Esophagus squamous epithelium (tissue), 5 donors: ENCODE measurements at regions not wholly inside any gene's neighbourhood (a gene's known extent, or its start where the extent isn't known, plus 50 kb on each side); places are given as distances from the start of the nearest gene placed in this dataset.

ENCODE experiments used
- DNase-seq: peaks from one replicate; lab custom pipeline; 2025; lab: John Stamatoyannopoulos, UW
- H3K27ac ChIP-seq, 4 donors: fragments of 200-600 bp; sonication (generic); one replicate each; pipeline ENCODE4 v1.5.1; 2016 to 2019; ENCODE audit warnings: mild to moderate bottlenecking in 1 of 4
- H3K27me3 ChIP-seq, 4 donors: fragments of 200-600 bp; sonication (generic); 1 replicate in 3 of 4; 2 replicates in 1 of 4; pipeline versions ENCODE4 v1.5.1 to v1.6.0; 2017 to 2021; ENCODE audit warnings: antibody characterized with exemption in 1 of 4
- H3K36me3 ChIP-seq, 3 donors: fragments of 200-600 bp; sonication (generic); one replicate each; pipeline ENCODE4 v1.5.1; 2016 to 2019
- H3K4me1 ChIP-seq, 3 donors: fragments of 200-600 bp; sonication (generic); one replicate each; pipeline ENCODE4 v1.5.1; 2017 to 2019
- H3K4me3 ChIP-seq, 4 donors: fragments of 200-600 bp; sonication (generic); 1 replicate in 3 of 4; 2 replicates in 1 of 4; pipeline ENCODE4 v1.5.1; 2016 to 2019; ENCODE audit warnings: mild to moderate bottlenecking in 2 of 4, moderate library complexity in 1 of 4
- H3K9me3 ChIP-seq, 3 donors: fragments of 200-600 bp; sonication (generic); one replicate each; pipeline ENCODE4 v1.5.1; 2016 to 2019
- POLR2A ChIP-seq, 4 donors: fragments of 450-650 bp; IDR thresholded peaks; one replicate each; pipeline ENCODE4 v1.6.1; 2017; ENCODE audit warnings: antibody characterized with exemption in 4 of 4, mild to moderate bottlenecking in 4 of 4, moderate library complexity in 3 of 4
- WGBS, 2 donors: methylation state at CpG; one replicate each; pipeline ENCODE4 v1.1.5; 2018; 5-methylcytosine and 5-hydroxymethylcytosine counted together
- intact Hi-C: fragments of 100-400 bp; cut with DNase I; formaldehyde crosslinking; loops from one replicate; pipeline ENCODE4 v1.15.0; 2022
- TF ChIP-seq, protein P1 (sequence below), 6 experiments: fragments of 450-650 bp in 4 of 6; fragments of 200-600 bp in 2 of 6; sonication (generic) in 2 of 6; IDR thresholded peaks; one replicate each; pipeline ENCODE4 v1.5.1; 2016 to 2019; ENCODE audit warnings: antibody characterized with exemption in 6 of 6, mild to moderate bottlenecking in 4 of 6, moderate library complexity in 4 of 6
- donor health status: DM: yes; HTN: yes; CAD: no.

DNA sequence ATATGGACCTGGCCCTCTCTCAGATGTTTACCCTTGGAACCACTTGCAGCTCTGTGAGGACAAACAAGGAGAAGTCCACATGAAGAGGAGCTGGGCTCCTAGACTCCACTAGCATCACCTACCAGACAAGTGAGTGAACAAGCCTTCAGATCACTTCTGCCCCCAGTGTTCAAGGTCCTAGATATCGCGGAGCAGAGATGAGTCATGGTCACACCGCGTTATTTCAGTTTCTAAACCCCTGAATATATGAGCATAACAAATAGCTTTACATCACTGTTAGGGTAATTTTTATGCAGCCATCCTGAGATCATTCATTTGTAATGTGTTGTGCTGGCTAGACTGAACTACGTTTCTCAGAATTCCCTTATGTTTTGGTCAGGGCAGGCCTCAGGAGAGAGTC, 77.0 kb upstream of the DAP start:
- H3K27ac ChIP-seq = no peak overlapping the region
- WGBS, 2 donors = 73 to 91% methylated on average over 5 of the region's 5 CpGs

DNA sequence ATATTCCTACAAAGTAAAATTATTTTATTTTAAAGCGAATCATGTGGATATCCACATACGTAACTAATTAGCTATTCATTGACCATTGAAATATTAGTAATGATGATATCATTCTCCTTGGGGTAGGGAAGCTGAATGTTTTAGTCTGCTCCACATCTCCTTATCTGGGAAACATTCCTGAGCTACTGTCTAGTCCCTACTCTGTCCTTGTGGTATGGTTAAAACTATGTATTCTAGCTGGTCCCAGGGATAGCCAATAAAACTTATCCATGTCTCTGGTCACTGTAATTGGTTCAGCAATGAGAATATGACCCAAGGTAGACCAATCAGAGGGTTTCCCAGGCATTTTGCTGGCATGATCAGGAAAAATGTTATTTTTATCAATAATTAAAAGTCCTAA, 76.0 kb upstream of the DAP start:
- Histone ChIP-seq H3K9me3 (no peaks in the 10 kb centered on the region), H3K36me3 (no peaks in the 10 kb centered on the region), H3K27ac (no peak overlapping the region), H3K4me3 (no peak overlapping the region), H3K4me1 (peaks cover 0 to 9% (median 0%) of the 10 kb centered on the region in 3 donors), H3K27me3 (no peaks in the 10 kb centered on the region)
- no peak for TF ChIP-seq POLR2A (IDR thresholded peaks at IDR 0.05)
- TF ChIP-seq, protein P1, sequence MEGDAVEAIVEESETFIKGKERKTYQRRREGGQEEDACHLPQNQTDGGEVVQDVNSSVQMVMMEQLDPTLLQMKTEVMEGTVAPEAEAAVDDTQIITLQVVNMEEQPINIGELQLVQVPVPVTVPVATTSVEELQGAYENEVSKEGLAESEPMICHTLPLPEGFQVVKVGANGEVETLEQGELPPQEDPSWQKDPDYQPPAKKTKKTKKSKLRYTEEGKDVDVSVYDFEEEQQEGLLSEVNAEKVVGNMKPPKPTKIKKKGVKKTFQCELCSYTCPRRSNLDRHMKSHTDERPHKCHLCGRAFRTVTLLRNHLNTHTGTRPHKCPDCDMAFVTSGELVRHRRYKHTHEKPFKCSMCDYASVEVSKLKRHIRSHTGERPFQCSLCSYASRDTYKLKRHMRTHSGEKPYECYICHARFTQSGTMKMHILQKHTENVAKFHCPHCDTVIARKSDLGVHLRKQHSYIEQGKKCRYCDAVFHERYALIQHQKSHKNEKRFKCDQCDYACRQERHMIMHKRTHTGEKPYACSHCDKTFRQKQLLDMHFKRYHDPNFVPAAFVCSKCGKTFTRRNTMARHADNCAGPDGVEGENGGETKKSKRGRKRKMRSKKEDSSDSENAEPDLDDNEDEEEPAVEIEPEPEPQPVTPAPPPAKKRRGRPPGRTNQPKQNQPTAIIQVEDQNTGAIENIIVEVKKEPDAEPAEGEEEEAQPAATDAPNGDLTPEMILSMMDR (IDR thresholded peaks at IDR 0.05) = no peak
- intact Hi-C loops = no loop called here
- 86 to 98% methylated on average over 2 of the region's 2 CpGs for WGBS, 2 donors
- no peak for DNase-seq

More for the DNA sequence above, 77.0 kb upstream of the DAP start:
- H3K4me3 ChIP-seq = no peak overlapping the region
- DNase-seq = no peak
- H3K36me3 ChIP-seq = no peaks in the 10 kb centered on the region
- TF ChIP-seq POLR2A (IDR thresholded peaks at IDR 0.05) = no peak
- TF ChIP-seq, protein P1 (IDR thresholded peaks at IDR 0.05) = no peak
- H3K27me3 ChIP-seq = no peaks in the 10 kb centered on the region
- peaks cover 0 to 4% (median 0%) of the 10 kb centered on the region in 3 donors for H3K4me1 ChIP-seq
- no peaks in the 10 kb centered on the region for H3K9me3 ChIP-seq
- intact Hi-C loops = no loop called here

GRCh38 chr5:10834695-10835094, 73.7 kb upstream of the DAP start:
- Histone ChIP-seq H3K4me3 (no peak overlapping the region), H3K9me3 (no peaks in the 10 kb centered on the region), H3K36me3 (no peaks in the 10 kb centered on the region), H3K27me3 (no peaks in the 10 kb centered on the region), H3K4me1 (peaks cover 0 to 9% (median 0%) of the 10 kb centered on the region in 3 donors), H3K27ac (no peak overlapping the region)
- 80 to 91% methylated on average over 1 of the region's 1 CpG for WGBS, 2 donors
- intact Hi-C loops = no loop called here
- TF ChIP-seq POLR2A (IDR thresholded peaks at IDR 0.05) = no peak
- TF ChIP-seq, protein P1 (IDR thresholded peaks at IDR 0.05) = no peak
- no peak for DNase-seq

GRCh38 chr5:10832987-10833386, 72.0 kb upstream of the DAP start:
- no peak for TF ChIP-seq POLR2A (IDR thresholded peaks at IDR 0.05)
- no peak for DNase-seq
- intact Hi-C loops = no loop called here
- 24 to 39% methylated on average over 5 of the region's 5 CpGs for WGBS, 2 donors
- Histone ChIP-seq H3K36me3 (no peaks in the 10 kb centered on the region), H3K4me3 (no peak overlapping the region), H3K9me3 (no peaks in the 10 kb centered on the region), H3K27me3 (no peaks in the 10 kb centered on the region), H3K4me1 (peaks cover 0 to 9% (median 0%) of the 10 kb centered on the region in 3 donors), H3K27ac (no peak overlapping the region)

DNA sequence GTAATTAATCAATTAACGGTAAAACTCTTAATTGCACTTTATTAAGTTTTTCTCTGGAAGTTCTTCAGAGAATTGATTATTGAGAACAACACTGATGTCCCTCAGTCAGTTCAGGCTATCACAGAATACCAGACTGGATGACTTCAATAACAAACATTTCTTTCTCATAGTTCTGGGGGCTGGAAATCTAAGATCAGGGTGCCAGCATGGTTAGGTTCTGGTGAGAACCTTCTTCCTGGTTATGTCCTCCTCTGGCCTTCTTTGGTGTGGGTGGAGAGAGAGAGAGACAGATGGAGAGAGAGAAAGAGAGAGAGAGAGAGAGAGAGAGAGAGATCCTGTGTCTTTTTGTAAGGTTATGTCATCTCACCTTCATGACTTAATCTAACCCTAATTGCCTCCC, 71.4 kb upstream of the DAP start:
- Histone ChIP-seq H3K36me3 (no peaks in the 10 kb centered on the region), H3K27me3 (no peaks in the 10 kb centered on the region), H3K4me3 (no peak overlapping the region), H3K4me1 (peaks cover 0 to 9% (median 0%) of the 10 kb centered on the region in 3 donors), H3K27ac (peak overlapping the region in 1 of 4 donors; percentile 6), H3K9me3 (no peaks in the 10 kb centered on the region)
- no peak for DNase-seq
- 100% methylated on average over 1 of the region's 1 CpG for WGBS, 2 donors
- TF ChIP-seq POLR2A (IDR thresholded peaks at IDR 0.05) = no peak
- TF ChIP-seq, protein P1 (IDR thresholded peaks at IDR 0.05) = no peak
- intact Hi-C loops = no loop called here

- intact Hi-C loops = no loop called here
- H3K9me3 ChIP-seq = no peaks in the 10 kb centered on the region
- WGBS, 2 donors = 56 to 60% methylated on average over 7 of the region's 7 CpGs
- no peak overlapping the region for H3K4me3 ChIP-seq
- H3K36me3 ChIP-seq = no peaks in the 10 kb centered on the region
- TF ChIP-seq POLR2A (IDR thresholded peaks at IDR 0.05) = no peak
- TF ChIP-seq, protein P1 (IDR thresholded peaks at IDR 0.05) = no peak
- H3K4me1 ChIP-seq = peaks cover 0 to 9% (median 0%) of the 10 kb centered on the region in 3 donors
- peak overlapping the region in 2 of 4 donors; percentile 17 to 40 for H3K27ac ChIP-seq
- no peak for DNase-seq
- no peaks in the 10 kb centered on the region for H3K27me3 ChIP-seq
These were observed 70.4 kb upstream of the DAP start for GRCh38 chr5:10831419-10831818.
